T-helper 2 cell treated with Interferon-gamma antibody and Interleukin-4, amounts not matched to agents 5 μg/mL and 100 μg/mL, for 36 hours (primary cell): ENCODE measurements at regions not wholly inside any gene's neighbourhood (a gene's known extent, or its start where the extent isn't known, plus 50 kb on each side); places are given as distances from the start of the nearest gene placed in this dataset.

Experiments used
- DNase-seq: peaks from one replicate; pipeline ENCODE4 v3.0.0; 2021; ENCODE audit warnings: low spot score
- H3K27ac Mint-ChIP-seq: one replicate; pipeline ENCODE4 v1.8.0; 2021; ENCODE audit warnings: mild to moderate bottlenecking, mixed read lengths
- H3K27me3 Mint-ChIP-seq: one replicate; pipeline ENCODE4 v1.8.0; 2021; ENCODE audit warnings: low read depth, mixed read lengths
- H3K36me3 Mint-ChIP-seq: one replicate; pipeline ENCODE4 v1.8.0; 2021; ENCODE audit warnings: low read depth, mixed read lengths
- H3K4me1 Mint-ChIP-seq: one replicate; pipeline ENCODE4 v1.8.0; 2021; ENCODE audit warnings: low read depth, mixed read lengths
- H3K4me3 Mint-ChIP-seq: one replicate; pipeline ENCODE4 v1.8.0; 2022; ENCODE audit warnings: mild to moderate bottlenecking, moderate library complexity, mixed read lengths
- H3K9me3 Mint-ChIP-seq: one replicate; pipeline ENCODE4 v1.8.0; 2021; ENCODE audit warnings: mixed read lengths

GRCh38 chr3:116871905-116872304 lies 162.3 kb downstream of the TUSC7 start:
- no peaks in the 10 kb centered on the region for H3K9me3 Mint-ChIP-seq
- H3K4me3 Mint-ChIP-seq = no peak overlapping the region
- H3K4me1 Mint-ChIP-seq = no peaks in the 10 kb centered on the region
- H3K27me3 Mint-ChIP-seq = no peaks in the 10 kb centered on the region
- no peak for DNase-seq
- no peak overlapping the region for H3K27ac Mint-ChIP-seq
- no peaks in the 10 kb centered on the region for H3K36me3 Mint-ChIP-seq

- Mint-ChIP-seq H3K9me3 (no peaks in the 10 kb centered on the region), H3K36me3 (no peaks in the 10 kb centered on the region), H3K4me1 (no peaks in the 10 kb centered on the region), H3K27me3 (no peaks in the 10 kb centered on the region), H3K4me3 (no peak overlapping the region), H3K27ac (no peak overlapping the region)
- no peak for DNase-seq
Observed at GRCh38 chr3:116872688-116873087, 163.1 kb downstream of the TUSC7 start.

GRCh38 chr3:116873142-116873541 lies 163.6 kb downstream of the TUSC7 start:
- H3K27me3 Mint-ChIP-seq = no peaks in the 10 kb centered on the region
- no peaks in the 10 kb centered on the region for H3K9me3 Mint-ChIP-seq
- no peaks in the 10 kb centered on the region for H3K4me1 Mint-ChIP-seq
- no peak overlapping the region for H3K4me3 Mint-ChIP-seq
- DNase-seq = no peak
- H3K36me3 Mint-ChIP-seq = no peaks in the 10 kb centered on the region
- no peak overlapping the region for H3K27ac Mint-ChIP-seq

GRCh38 chr3:116877968-116878367 lies 168.4 kb downstream of the TUSC7 start:
- H3K36me3 Mint-ChIP-seq = no peaks in the 10 kb centered on the region
- no peak overlapping the region for H3K4me3 Mint-ChIP-seq

GRCh38 chr3:116886202-116886893 lies 176.8 kb downstream of the TUSC7 start:
- no peak overlapping the region for H3K4me3 Mint-ChIP-seq
- no peaks in the 10 kb centered on the region for H3K9me3 Mint-ChIP-seq
- H3K27ac Mint-ChIP-seq = no peak overlapping the region
- H3K27me3 Mint-ChIP-seq = no peaks in the 10 kb centered on the region
- no peak for DNase-seq
- H3K4me1 Mint-ChIP-seq = no peaks in the 10 kb centered on the region
- H3K36me3 Mint-ChIP-seq = no peaks in the 10 kb centered on the region

More at GRCh38 chr3:116877968-116878367, 168.4 kb downstream of the TUSC7 start:
- Mint-ChIP-seq H3K27me3 (no peaks in the 10 kb centered on the region), H3K27ac (no peak overlapping the region), H3K9me3 (no peaks in the 10 kb centered on the region), H3K4me1 (no peaks in the 10 kb centered on the region)
- no peak for DNase-seq

- H3K4me3 Mint-ChIP-seq = no peak overlapping the region
- H3K4me1 Mint-ChIP-seq = no peaks in the 10 kb centered on the region
- H3K27me3 Mint-ChIP-seq = no peaks in the 10 kb centered on the region
- no peaks in the 10 kb centered on the region for H3K9me3 Mint-ChIP-seq
- no peak for DNase-seq
- no peak overlapping the region for H3K27ac Mint-ChIP-seq
- H3K36me3 Mint-ChIP-seq = no peaks in the 10 kb centered on the region
Observed at GRCh38 chr3:116896116-116896515, 186.5 kb downstream of the TUSC7 start.

- no peak for DNase-seq
- no peaks in the 10 kb centered on the region for H3K36me3 Mint-ChIP-seq
- no peaks in the 10 kb centered on the region for H3K9me3 Mint-ChIP-seq
- no peaks in the 10 kb centered on the region for H3K27me3 Mint-ChIP-seq
- H3K27ac Mint-ChIP-seq = no peak overlapping the region
- no peaks in the 10 kb centered on the region for H3K4me1 Mint-ChIP-seq
- no peak overlapping the region for H3K4me3 Mint-ChIP-seq
Observed at GRCh38 chr3:116897382-116897781, 187.8 kb downstream of the TUSC7 start.

GRCh38 chr3:116899253-116899652 lies 189.7 kb downstream of the TUSC7 start:
- H3K27me3 Mint-ChIP-seq = no peaks in the 10 kb centered on the region
- H3K36me3 Mint-ChIP-seq = no peaks in the 10 kb centered on the region
- no peak for DNase-seq
- H3K9me3 Mint-ChIP-seq = no peaks in the 10 kb centered on the region
- no peaks in the 10 kb centered on the region for H3K4me1 Mint-ChIP-seq
- no peak overlapping the region for H3K27ac Mint-ChIP-seq
- H3K4me3 Mint-ChIP-seq = no peak overlapping the region

GRCh38 chr3:116905334-116905733 lies 195.8 kb downstream of the TUSC7 start:
- no peak for DNase-seq
- H3K27ac Mint-ChIP-seq = no peak overlapping the region
- peaks cover 9% of the 10 kb centered on the region for H3K9me3 Mint-ChIP-seq
- H3K27me3 Mint-ChIP-seq = no peaks in the 10 kb centered on the region
- H3K36me3 Mint-ChIP-seq = no peaks in the 10 kb centered on the region
- no peaks in the 10 kb centered on the region for H3K4me1 Mint-ChIP-seq
- no peak overlapping the region for H3K4me3 Mint-ChIP-seq

- no peaks in the 10 kb centered on the region for H3K4me1 Mint-ChIP-seq
- no peak overlapping the region for H3K4me3 Mint-ChIP-seq
- no peak for DNase-seq
- no peaks in the 10 kb centered on the region for H3K27me3 Mint-ChIP-seq
- no peak overlapping the region for H3K27ac Mint-ChIP-seq
- H3K9me3 Mint-ChIP-seq = peaks cover 9% of the 10 kb centered on the region
- H3K36me3 Mint-ChIP-seq = no peaks in the 10 kb centered on the region
Observed at GRCh38 chr3:116905794-116906193, 196.2 kb downstream of the TUSC7 start.

- H3K9me3 Mint-ChIP-seq = peaks cover 9% of the 10 kb centered on the region
- no peaks in the 10 kb centered on the region for H3K36me3 Mint-ChIP-seq
- DNase-seq = no peak
- H3K4me3 Mint-ChIP-seq = no peak overlapping the region
- H3K27ac Mint-ChIP-seq = no peak overlapping the region
- H3K27me3 Mint-ChIP-seq = no peaks in the 10 kb centered on the region
- H3K4me1 Mint-ChIP-seq = no peaks in the 10 kb centered on the region
Observed at GRCh38 chr3:116912116-116912515, 202.5 kb downstream of the TUSC7 start.

- no peak overlapping the region for H3K27ac Mint-ChIP-seq
Observed at GRCh38 chr3:116914004-116914403, 204.4 kb downstream of the TUSC7 start.

GRCh38 chr3:116916836-116917235 lies 207.3 kb downstream of the TUSC7 start:
- Mint-ChIP-seq H3K36me3 (no peaks in the 10 kb centered on the region), H3K9me3 (peaks cover 4% of the 10 kb centered on the region), H3K4me3 (no peak overlapping the region), H3K4me1 (no peaks in the 10 kb centered on the region), H3K27me3 (no peaks in the 10 kb centered on the region), H3K27ac (no peak overlapping the region)
- DNase-seq = no peak

More at GRCh38 chr3:116914004-116914403, 204.4 kb downstream of the TUSC7 start:
- H3K36me3 Mint-ChIP-seq = no peaks in the 10 kb centered on the region
- no peaks in the 10 kb centered on the region for H3K27me3 Mint-ChIP-seq
- no peaks in the 10 kb centered on the region for H3K4me1 Mint-ChIP-seq
- DNase-seq = no peak
- H3K9me3 Mint-ChIP-seq = peaks cover 4% of the 10 kb centered on the region
- no peak overlapping the region for H3K4me3 Mint-ChIP-seq

GRCh38 chr3:116920826-116921610 lies 211.4 kb downstream of the TUSC7 start:
- H3K4me1 Mint-ChIP-seq = no peaks in the 10 kb centered on the region
- no peak overlapping the region for H3K4me3 Mint-ChIP-seq
- H3K27me3 Mint-ChIP-seq = no peaks in the 10 kb centered on the region
- H3K36me3 Mint-ChIP-seq = no peaks in the 10 kb centered on the region
- DNase-seq = no peak
- H3K9me3 Mint-ChIP-seq = peaks cover 30% of the 10 kb centered on the region
- no peak overlapping the region for H3K27ac Mint-ChIP-seq
